Limb (tissue), 2 donors: ENCODE measurements at regions not wholly inside any gene's neighbourhood (a gene's known extent, or its start where the extent isn't known, plus 50 kb on each side); places are given as distances from the start of the nearest gene placed in this dataset.

ENCODE experiments used
- DNase-seq, 2 donors: peaks; one replicate each; pipeline ENCODE4 v3.0.0-alpha.2; 2016; ENCODE audit errors: extremely low spot score in 2 of 2

DNA sequence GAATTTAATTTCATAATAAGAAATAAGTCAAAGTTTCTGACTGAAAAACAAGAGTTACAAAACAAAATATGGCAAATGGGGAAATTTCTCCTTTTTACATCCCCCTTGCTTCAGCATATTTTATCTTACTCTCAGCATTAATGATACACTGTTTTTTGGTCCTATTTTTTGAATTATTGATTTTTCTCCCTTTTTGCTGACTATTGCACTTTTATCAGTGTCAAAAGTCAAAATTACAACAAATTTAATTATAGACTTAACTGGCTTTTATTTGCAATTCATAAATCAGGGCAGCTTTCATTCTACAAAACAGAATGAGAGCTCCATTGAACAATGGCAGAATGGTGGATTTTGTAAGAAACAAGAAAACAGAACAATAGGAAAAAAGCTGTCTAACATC is 901.9 kb downstream of the FAT4 start:
- DNase-seq = no peak

DNA sequence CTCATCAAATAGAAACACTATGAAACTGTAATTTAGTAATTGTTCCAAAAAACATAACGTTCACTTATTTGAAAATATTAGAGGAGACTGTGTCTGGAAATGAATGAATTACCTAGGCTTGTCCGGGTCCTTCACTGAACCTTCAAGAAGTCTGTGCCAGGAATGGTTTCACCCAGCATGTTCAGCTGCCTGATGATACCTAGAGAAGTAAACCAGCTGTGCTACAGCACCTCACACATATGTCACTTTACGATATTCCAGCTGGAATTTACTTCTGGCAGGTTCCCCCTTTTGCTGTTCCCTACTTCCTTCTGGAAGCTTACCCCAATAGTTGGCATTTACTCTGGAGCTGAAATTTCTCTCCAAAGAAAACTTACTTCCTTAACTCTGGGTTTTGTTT is 906.5 kb downstream of the FAT4 start:
- DNase-seq = no peak

DNA sequence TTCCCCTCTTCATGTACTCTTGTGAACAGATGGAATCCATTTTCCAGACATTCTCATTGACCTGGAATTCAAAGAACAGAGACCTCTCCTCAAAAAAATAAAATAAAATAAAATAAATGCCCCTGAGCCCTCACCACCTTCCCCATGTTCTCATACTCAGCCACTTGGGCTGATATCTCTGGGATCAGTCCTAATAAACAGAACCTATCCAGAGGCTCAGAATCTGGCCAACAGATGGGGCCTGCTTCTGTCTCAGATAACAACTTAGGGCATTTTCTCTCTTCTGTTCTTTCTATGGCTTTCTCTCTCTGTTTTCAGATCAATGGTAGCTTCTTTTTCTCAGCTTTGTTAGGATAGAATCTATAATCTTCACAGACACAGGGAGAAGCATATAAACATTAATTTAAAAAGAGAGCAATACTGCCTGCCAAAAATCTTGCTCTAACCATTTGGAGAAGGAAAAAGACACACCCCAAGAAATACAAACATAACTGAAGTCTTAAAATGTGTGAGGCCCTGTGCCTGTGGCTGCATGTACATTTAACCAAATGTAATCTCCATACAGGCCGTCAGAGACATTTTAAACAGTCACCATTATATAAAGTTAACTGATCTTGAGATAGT is 907.1 kb downstream of the FAT4 start:
- peak in 1 of 2 donors; percentile 13 for DNase-seq

DNA sequence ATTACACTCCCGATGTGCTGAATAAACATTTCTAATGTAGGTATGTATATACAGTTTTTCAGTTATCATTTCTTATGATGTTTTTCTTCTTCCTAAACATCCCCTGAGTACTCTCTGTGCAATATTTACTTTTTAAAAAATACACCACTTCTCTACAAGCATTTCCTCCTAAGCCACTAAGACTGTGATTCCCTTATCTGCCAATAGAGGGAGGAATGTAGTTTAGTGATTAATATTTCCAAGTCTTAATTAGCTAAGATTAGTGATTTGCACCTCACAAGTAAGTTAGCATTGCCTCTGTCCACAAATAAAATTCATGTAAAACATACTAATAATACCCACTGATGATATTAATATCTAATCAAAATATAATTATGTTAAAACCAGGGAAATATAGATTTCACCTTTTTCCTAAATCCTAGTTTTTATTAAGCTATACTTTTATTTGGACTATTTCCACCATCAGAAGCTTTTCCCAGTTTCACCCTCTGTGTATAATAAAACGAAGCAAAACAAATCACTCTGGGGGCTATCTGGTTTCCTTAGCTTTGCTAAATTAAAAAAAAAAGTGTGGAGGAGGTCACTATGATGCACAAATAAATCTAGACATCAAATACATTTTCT is 909.1 kb downstream of the FAT4 start:
- DNase-seq = no peak

DNA sequence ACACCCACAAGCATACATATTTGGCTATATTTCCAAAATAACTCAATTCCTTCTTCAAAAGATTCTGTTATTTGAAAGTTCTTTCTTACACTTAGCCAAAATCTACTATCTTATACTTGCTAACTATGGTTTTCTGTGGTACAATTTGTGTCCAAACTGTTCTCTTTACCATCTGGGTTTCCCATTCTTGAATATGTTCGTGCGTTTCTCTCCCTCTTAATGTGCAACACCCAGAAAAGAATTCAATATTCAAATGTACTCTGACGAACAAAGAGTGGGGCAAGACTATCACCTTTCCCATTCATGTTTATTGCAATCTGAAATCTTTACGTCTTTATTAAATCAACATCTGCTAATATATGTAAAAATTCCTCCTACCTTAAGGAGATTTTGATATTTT is 912.7 kb downstream of the FAT4 start:
- no peak for DNase-seq

DNA sequence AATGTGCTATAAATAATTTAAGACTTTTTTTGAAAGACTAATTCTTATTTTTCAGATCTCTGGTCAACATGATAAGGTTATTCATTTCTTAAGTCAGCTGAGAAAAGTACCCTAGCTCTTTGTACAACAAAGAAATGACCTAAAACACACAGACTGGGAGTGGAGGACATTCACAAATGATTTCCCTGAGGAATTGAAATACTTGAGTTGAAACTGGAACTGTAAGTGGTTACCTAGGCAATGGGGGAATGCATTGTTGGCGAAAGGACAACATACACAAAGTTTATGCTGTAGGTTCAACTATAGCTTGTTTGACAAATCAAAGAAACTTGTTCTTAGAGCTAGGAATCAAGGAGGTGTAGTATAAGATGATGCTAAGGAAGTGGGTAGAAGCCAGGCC is 915.5 kb downstream of the FAT4 start:
- no peak for DNase-seq

DNA sequence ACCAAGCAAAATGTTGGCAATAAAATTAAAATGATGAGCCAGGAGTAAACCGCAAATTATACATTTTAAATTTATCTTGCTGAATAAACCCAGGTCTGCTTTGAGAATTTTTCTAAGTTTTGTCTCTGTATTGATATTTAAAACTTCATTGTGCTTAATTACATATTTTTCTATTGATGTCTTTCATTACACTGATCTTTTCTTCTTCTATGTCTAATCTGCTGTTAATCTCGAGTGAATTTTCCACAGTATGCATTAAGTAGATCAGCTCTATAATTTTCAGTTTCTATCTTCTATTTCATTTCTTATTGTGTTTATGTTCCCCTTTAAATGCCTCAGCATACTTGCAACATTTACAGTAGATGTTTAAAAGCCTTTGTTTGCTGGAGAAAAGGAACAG is 918.7 kb downstream of the FAT4 start:
- DNase-seq = no peak

DNA sequence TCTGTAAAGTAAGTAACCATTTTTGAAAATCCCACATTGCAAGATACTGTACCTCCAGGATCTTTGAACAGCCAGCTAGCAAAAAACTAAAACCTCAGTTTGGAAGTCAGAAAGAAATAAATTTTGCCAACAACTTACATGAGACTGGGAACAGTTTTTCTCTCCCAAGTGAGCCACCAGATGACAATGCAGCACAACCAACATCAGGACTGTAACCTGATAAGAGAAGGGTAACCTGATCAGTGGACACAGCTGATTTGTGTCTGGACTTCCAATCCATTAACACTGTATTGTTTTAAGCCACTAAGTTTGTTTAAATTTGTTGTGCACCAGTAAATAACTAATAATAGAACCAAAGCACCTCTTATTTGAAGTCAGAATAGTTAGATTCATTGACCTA is 923.3 kb downstream of the FAT4 start:
- no peak for DNase-seq

DNA sequence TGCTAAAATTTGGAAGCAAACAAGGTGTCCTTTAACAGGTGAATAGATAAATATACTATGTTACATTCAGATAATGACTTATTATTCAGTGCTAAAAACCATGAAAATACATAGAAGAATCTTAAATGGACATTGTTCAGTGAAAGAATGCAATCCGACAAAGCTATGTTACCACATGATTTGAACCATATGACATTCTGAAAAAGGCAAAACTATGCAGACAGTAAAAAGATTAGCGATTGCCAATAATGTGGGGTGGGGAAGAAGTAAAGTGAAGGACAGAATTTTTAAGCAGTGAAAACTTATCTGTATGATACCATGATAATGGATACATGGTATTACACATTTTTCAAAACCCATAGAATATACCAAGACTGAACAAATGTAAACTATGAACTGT is 926.9 kb downstream of the FAT4 start:
- DNase-seq = no peak

DNA sequence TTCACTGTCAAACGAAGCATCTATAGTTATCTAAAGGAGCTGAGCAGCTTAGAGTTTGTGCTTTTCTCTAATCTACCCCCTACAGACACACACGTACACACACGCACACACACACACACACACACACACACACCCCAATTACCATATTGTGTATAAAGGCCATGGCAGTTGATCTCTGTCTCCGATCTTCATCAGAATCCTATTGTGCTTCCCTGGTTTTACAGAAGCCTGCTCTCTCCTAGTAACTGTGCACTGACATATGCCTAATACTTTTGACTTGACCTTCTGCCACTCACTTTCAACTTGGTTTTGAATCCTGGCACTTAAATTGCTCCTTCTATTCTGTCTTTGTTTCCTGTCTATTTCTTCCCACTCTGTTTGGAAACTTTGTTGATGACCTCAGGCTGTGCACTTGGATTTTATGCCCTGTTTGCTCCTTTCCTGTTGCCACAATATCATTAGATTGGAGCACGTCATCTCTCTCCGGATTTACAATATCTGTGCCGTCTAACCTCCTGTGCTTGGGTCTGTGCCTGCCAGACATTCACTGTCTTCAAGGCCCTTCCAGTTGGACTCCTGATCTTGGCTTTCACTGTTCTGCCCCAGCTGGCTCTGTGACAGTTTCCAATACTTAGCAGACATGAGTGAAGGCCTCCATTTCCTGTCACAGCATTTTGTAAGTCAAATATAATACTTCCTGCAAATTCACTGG is 928.1 kb downstream of the FAT4 start:
- DNase-seq = peak in 1 of 2 donors; percentile 13

DNA sequence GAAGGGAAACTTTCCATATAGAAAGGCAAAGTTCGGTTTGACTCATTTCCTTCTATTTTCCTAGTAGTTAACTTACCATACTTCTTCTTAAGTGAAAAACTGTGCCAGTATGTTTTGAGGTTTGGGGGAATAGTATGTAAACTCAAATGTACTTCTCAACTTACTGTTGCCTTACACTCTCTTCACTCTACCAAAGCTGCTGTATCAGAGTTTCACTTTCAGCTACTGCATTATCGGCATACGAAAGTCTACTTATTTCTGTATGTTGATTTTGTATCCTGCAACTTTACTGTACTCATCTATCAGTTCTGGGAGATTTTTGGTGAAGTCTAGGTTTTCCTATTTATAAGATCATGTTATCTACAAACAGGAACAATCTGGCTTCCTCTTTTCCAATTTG is 932.7 kb downstream of the FAT4 start:
- DNase-seq = no peak

DNA sequence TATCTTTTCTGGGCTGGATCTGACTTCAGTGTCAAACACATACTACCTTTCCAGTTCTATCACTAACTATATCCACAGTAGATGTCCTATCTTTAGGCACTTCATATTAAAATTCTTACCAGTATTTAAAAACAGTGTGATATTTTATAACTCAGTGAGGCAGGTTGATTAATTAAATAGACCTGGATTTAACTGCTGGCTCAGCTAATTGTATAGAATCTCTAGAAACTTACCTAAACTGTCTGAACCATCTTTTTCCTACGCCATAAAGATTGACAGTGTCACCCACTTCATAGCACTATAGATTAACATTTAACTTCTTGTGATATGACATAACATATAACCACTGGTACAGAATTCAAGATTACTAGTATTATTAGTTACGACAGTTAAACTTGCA is 935.3 kb downstream of the FAT4 start:
- no peak for DNase-seq

DNA sequence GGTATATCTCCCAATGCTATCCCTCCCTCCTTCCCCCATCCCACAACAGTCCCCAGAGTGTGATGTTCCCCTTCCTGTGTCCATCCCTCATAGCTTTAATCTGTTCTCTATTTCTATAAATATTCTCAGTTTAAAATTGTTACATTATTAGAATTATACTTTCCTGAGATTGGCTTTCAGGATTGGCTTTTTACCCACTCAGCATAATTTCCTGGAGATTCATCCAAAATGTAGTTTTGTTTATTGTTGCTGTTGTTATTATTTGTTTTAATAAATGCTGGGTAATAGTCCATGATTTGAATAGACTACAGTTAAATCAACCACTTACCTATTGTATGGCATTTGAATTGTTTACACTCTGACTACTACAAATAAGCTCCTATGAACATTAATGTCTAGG is 936.4 kb downstream of the FAT4 start:
- DNase-seq = no peak

DNA sequence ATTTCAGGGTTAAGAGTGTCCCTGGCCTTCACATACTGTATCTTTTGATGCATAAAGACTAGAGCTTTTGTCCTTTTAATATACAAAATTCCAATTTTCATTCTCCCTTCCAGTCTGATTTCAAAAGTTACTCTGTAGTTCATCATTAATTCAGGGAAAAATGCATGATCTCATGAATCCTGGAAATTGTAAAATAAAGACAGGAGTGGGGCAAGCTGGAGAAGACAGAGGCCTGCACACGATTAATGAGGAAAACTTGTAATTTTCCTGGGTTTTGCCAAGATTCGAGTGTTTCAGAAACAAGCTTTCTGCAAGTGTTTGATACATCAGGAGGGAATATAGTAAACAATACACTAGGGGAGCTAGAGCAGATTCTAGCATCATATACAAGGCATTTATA is 947.9 kb downstream of the FAT4 start:
- DNase-seq = no peak

DNA sequence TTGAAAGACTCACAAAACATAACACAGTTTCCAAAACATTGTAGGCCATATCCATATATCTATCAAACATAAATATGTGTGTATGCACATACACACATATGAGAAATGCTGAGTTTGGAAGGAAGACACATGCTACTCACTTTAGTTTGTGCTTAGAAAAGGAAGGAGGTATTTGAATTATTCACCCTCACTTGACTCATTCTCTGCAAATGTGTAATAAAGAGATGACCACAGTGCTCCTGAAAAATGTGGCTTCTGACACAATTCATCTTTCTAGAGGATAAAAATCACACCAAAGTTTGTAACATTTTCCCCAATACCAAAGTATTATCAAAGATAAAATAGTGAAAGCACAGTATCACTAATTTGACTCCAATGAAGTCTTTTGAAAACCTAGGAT is 950.1 kb downstream of the FAT4 start:
- no peak for DNase-seq

DNA sequence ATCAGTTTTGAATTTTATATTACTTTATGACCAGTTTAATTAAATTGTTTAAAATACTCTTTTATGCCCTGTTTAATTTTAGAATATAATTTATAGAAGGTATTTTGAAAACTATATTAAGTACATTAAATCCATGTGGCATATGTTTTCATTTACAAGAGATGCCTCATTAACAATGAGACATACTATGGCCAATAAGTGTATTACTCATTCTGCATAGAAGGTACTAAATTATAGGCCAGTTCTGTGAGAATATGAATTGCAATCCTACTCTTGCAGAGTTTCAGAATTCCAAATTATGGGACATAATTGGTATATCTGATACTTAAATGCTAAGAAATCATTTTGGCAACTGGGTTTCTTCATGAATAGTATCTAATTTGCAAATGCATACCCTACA is 951.1 kb downstream of the FAT4 start:
- no peak for DNase-seq

DNA sequence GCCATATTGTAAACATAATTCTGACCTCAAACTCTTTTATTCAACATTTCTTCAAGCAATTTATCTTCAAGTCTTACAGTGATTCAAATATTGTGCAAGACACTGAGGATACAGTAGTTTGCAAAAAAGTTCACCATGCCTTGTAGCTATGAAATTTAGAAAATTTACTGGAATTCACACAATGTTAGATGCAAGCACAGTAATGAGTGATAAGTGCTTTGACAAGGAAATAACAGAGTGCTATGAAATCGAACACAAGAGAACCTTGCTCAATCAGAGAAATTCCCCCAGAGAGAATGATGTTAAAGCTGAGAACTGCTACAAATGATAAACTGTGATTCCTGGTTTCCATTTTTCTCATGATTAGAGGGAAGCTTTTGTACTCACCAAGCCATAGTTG is 952.9 kb downstream of the FAT4 start:
- DNase-seq = no peak

DNA sequence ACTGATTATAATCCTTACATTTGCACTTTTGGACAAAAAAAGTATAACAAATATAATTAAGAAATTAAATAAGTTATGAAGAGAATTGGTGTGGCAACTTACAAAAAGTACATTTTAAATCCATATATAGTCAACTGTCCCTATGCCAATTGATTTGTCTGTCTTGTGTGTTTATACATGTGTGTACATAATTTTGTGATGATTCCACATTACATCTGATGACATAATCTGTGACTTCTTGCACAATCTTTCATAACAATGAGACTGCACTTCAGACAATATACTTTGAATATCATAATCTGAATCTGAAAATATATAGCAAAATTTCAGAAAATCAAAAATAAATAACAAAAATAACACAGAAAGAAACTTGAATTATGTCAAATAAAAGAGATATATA is 953.4 kb downstream of the FAT4 start:
- no peak for DNase-seq

DNA sequence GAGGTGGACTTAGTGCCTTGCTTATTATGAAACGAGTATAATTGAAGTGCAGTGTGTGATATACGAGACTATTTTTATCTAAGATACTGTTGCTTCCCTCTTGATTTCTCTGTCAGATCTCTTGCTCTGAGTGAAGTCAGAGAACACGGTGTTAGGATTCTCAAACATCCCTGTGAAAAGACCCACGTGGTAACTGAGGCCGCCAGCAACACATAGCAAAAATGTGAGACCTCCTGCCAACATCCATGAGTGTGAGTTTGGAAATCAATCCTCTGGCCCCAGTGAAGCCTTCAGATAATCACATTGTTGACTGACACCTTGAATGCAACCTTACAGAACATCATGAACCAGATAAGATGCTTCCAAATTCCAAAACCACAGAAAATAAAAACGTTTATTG is 954.4 kb downstream of the FAT4 start:
- no peak for DNase-seq

DNA sequence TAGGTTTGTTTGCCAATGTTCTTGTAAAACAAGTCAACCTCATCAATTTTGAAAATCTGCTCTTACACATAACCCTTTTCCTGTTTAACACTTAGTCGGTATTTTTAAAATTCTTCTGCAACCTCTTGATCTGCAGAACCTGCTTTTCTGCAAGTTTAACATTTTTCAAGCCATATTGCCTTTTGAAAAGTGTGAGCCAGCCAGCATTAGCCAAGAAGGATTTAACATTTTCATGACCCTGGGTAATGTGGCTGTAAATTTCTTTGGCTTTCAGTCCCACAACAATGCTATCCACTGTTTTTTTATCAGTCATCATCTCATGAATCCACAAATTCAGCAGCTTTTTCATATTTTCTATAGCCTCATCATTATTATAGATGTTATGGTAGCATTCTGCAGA is 956.5 kb downstream of the FAT4 start:
- no peak for DNase-seq

DNA sequence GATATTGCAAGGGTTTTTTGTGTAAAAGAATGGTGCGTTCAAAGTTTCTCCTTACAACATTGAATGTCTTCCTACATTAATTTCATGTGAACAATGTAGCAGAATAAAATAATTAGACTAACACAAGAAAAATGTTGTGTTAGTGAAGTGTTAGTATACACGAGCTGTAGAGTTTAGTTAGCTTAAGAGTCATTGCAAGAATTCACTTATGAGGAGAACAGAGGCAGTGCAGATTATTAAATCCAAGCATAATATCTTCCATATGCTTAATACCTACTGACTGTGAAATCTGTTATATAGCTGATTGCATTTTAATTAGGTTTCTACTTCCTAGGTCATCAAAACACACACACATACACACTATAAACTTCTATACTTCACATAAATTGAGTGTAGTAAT is 959.0 kb downstream of the FAT4 start:
- no peak for DNase-seq

DNA sequence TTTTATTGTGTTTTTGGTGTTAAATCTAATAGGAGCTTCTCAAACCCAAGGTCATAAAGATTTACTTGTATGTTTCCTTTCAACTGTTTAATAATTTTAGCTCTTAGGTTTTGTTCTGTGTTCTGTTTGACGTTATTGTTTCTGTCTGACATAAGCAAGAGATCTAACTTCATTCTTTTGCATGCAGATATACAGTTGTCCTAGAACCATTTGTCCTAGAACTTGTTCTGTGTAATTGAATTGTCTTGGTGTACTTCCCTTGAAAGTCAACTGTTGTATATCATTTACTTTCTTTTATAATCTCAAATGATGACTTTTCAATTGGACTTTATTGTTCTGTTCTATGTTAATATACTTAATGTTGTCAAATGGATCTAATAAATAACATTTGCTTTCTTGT is 977.1 kb downstream of the FAT4 start:
- DNase-seq = no peak

DNA sequence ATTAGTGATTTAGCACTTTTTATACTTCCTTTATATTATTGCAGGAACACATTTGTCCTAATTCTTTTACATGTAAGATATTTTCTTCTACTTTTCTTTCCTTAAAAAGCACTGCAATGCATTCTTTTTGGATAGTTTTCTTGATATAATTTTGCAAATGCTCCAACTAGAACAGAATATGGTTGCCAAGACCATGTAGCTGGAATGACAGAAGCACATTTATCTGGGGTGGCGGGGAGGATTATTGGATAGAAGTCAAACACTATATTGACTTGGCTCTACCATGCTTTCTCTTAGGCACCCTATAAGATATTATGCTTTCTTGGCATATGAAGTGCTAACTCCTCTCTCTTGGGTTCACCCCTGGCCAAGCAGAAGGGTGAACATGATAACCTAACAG is 983.5 kb downstream of the FAT4 start:
- DNase-seq = no peak
